ENCODE measurements at regions not wholly inside any gene's neighbourhood (a gene's known extent, or its start where the extent isn't known, plus 50 kb on each side); places are given as distances from the start of the nearest gene placed in this dataset.

DNA sequence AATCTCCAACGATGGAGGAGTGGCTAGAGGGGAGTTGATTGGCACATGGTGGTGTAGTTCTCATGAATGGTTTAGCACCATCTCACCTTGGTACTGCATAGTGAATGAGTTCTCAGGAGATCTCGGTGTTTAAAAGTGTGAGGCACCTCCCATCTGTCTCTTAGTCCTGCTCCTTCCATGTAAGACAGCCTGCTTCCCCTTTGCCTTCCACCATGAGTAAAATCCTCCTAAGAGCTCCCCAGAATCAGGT lies 428.8 kb upstream of the MAF start:
- Histone ChIP-seq H3K4me1 (ENCODE audit: control insufficient read depth, extremely low read depth, insufficient read depth, low read length) (peaks cover 13% of the 10 kb centered on the region), H3K4me3 (replicated peaks in 1 of 3; ENCODE audit: insufficient read depth in 1 of 3, low read depth in 1 of 3, low read length in 3 of 3) (no peak overlapping the region), H3K9me3 (replicated peaks; ENCODE audit: control insufficient read depth, insufficient read depth, low read length) (no peaks in the 10 kb centered on the region), H3K27ac (ENCODE audit: insufficient read depth, low read depth, low read length) (no peak overlapping the region), H4K20me1 (replicated peaks; ENCODE audit: control insufficient read depth, extremely low read depth, insufficient read depth, low read length) (no peaks in the 10 kb centered on the region), H3K9ac (replicated peaks; ENCODE audit: extremely low read depth, insufficient read depth, low read length) (no peak overlapping the region), H3K4me2 (ENCODE audit: insufficient read depth, low read length) (no peak overlapping the region), H3K79me2 (ENCODE audit: control insufficient read depth, insufficient read depth, low read length) (no peaks in the 10 kb centered on the region), H3K36me3 (ENCODE audit: control insufficient read depth in 2 of 2, extremely low read depth in 1 of 2, insufficient read depth in 2 of 2, low read length in 2 of 2) (no peaks in the 10 kb centered on the region), H3K27me3 (ENCODE audit: control insufficient read depth in 2 of 2, insufficient read depth in 2 of 2, low read length in 2 of 2) (no peaks in the 10 kb centered on the region), H3K9me1 (replicated peaks; ENCODE audit: control insufficient read depth, extremely low read depth, insufficient read depth, low read length) (no peaks in the 10 kb centered on the region), H2AFZ (ENCODE audit: low read depth, low read length) (no peak overlapping the region)
- intact Hi-C loops (cut with micrococcal nuclease) (no loop called here), dilution Hi-C loops (cut with MboI; ENCODE audit: extremely low pct_ligation_motif_present, low sequenced_read_pairs) (no loop called here)
- DNase-seq (ENCODE audit: low read depth, low spot score) (no peak), FAIRE-seq (no peak)
- POLR2A ChIA-PET, result no interaction called here
- CTCF ChIA-PET, result no interaction called here
- TF ChIP-seq FOS (IDR thresholded peaks at IDR 0.05; ENCODE audit: borderline replicate concordance, insufficient read depth, low read length) (no peak), POLR2A (IDR thresholded peaks at IDR 0.05; ENCODE audit: low read depth, low read length) (no peak), GATA2 (IDR thresholded peaks at IDR 0.05; ENCODE audit: insufficient read depth, insufficient read length, low read depth, low read length) (no peak), JUN (IDR thresholded peaks at IDR 0.05; ENCODE audit: borderline replicate concordance, insufficient read depth, insufficient read length, low read depth) (no peak), EZH2 (IDR thresholded peaks at IDR 0.05; ENCODE audit: borderline replicate concordance, low read depth, low read length, severe bottlenecking) (no peak), POLR2AphosphoS5 (IDR thresholded peaks at IDR 0.05; ENCODE audit: insufficient read depth, low read depth, low read length) (no peak), MYC (IDR thresholded peaks at IDR 0.05; ENCODE audit: low read depth, low read length) (no peak)
- TF ChIP-seq, protein P1, sequence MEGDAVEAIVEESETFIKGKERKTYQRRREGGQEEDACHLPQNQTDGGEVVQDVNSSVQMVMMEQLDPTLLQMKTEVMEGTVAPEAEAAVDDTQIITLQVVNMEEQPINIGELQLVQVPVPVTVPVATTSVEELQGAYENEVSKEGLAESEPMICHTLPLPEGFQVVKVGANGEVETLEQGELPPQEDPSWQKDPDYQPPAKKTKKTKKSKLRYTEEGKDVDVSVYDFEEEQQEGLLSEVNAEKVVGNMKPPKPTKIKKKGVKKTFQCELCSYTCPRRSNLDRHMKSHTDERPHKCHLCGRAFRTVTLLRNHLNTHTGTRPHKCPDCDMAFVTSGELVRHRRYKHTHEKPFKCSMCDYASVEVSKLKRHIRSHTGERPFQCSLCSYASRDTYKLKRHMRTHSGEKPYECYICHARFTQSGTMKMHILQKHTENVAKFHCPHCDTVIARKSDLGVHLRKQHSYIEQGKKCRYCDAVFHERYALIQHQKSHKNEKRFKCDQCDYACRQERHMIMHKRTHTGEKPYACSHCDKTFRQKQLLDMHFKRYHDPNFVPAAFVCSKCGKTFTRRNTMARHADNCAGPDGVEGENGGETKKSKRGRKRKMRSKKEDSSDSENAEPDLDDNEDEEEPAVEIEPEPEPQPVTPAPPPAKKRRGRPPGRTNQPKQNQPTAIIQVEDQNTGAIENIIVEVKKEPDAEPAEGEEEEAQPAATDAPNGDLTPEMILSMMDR (IDR thresholded peaks at IDR 0.05; ENCODE audit: extremely low read depth in 1 of 2, insufficient read depth in 1 of 2, low read depth in 1 of 2, low read length in 2 of 2), result no peak
- TF ChIP-seq, protein P2, sequence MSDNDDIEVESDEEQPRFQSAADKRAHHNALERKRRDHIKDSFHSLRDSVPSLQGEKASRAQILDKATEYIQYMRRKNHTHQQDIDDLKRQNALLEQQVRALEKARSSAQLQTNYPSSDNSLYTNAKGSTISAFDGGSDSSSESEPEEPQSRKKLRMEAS (IDR thresholded peaks at IDR 0.05; ENCODE audit: insufficient read depth, insufficient read length), result no peak
- no TSS peak for BruUV-seq (replicated peaks)

All from endothelial cell of umbilical vein (primary cell).